SK-N-SH (cell line): ENCODE measurements at regions not wholly inside any gene's neighbourhood (a gene's known extent, or its start where the extent isn't known, plus 50 kb on each side); places are given as distances from the start of the nearest gene placed in this dataset.
"Not testable (repeated sequence)": the region's sequence is repeated elsewhere in the genome, so short reads cannot be mapped to it uniquely, and the experiment has no call there.

Experiments used
- CTCF ChIA-PET: fragments of 300-600, 350-600 bp; formaldehyde crosslinking; extraction: SDS; loops from one replicate; lab custom pipeline; 2021; lab: Yijun Ruan, JAX
- POLR2A ChIA-PET: fragments of 350-600 bp; sonication (Branson Sonifier 250); formaldehyde crosslinking; extraction: SDS; loops from one replicate; lab custom pipeline; 2020; ENCODE audit warnings: antibody characterized with exemption, inconsistent platforms; lab: Yijun Ruan, JAX
- DNase-seq: peaks from one replicate; pipeline ENCODE4 v3.0.0; 2012
- H2AFZ ChIP-seq: fragments of 200-600 bp; sonication (generic); 2 replicates; pipeline ENCODE4 v1.8.1; 2016; ENCODE audit warnings: antibody characterized with exemption, mild to moderate bottlenecking, low read depth
- H3F3A ChIP-seq: fragments of 200-600 bp; sonication (generic); replicated peaks from 2 replicates; pipeline ENCODE3; 2016; ENCODE audit warnings: antibody characterized with exemption, mild to moderate bottlenecking; ENCODE audit not compliant: insufficient read depth
- H3K27ac ChIP-seq, 2 experiments: fragments of 200-500 bp in 1 of 2; fragments of 200-600 bp in 1 of 2; sonication (Bioruptor generic) in 1 of 2; sonication (generic), shearing (Covaris generic) in 1 of 2; 2 replicates each; pipeline versions ENCODE4 v1.5.1 to v1.6.1; 2014 to 2016; ENCODE audit warnings: low read depth in 2 of 2, inconsistent platforms in 1 of 2, low read length in 1 of 2, mild to moderate bottlenecking in 1 of 2, mixed read lengths in 1 of 2
- H3K27me3 ChIP-seq: fragments of 200-600 bp; sonication (generic), shearing (Covaris generic); 2 replicates; pipeline ENCODE4 v1.6.1; 2016; ENCODE audit warnings: mixed run types; ENCODE audit not compliant: insufficient read depth
- H3K36me3 ChIP-seq, 2 experiments: fragments of 200-500 bp in 1 of 2; fragments of 200-600 bp in 1 of 2; sonication (Bioruptor generic) in 1 of 2; sonication (generic) in 1 of 2; replicated peaks in 1 of 2; 2 replicates each; pipeline versions ENCODE3 to v1.5.1; 2014 to 2016; ENCODE audit warnings: low read length in 1 of 2, mild to moderate bottlenecking in 1 of 2; ENCODE audit not compliant: insufficient read depth in 2 of 2, control insufficient read depth in 1 of 2
- H3K4me1 ChIP-seq, 2 experiments: fragments of 200-500 bp in 1 of 2; fragments of 200-600 bp in 1 of 2; sonication (Bioruptor generic) in 1 of 2; sonication (generic), shearing (Covaris generic) in 1 of 2; 2 replicates each; pipeline versions ENCODE4 v1.5.1 to v1.6.1; 2014 to 2016; ENCODE audit warnings: low read depth in 1 of 2, low read length in 1 of 2, mixed run types in 1 of 2; ENCODE audit not compliant: insufficient read depth in 2 of 2, control insufficient read depth in 1 of 2
- H3K4me2 ChIP-seq: fragments of 200-600 bp; sonication (generic), shearing (Covaris generic); 2 replicates; pipeline ENCODE4 v1.6.1; 2017; ENCODE audit warnings: mixed run types
- H3K4me3 ChIP-seq, 2 experiments: fragments of 200-500 bp in 1 of 2; fragments of 200-600 bp in 1 of 2; sonication (Bioruptor generic) in 1 of 2; sonication (generic), shearing (Covaris generic) in 1 of 2; 2 replicates each; pipeline versions ENCODE4 v1.5.1 to v1.8.1; 2014 to 2016; ENCODE audit warnings: low read depth in 2 of 2, inconsistent platforms in 1 of 2, low read length in 1 of 2, mild to moderate bottlenecking in 1 of 2, mixed read lengths in 1 of 2, moderate library complexity in 1 of 2
- H3K79me2 ChIP-seq: fragments of 200-600 bp; sonication (generic); 2 replicates; pipeline ENCODE4 v1.8.1; 2017; ENCODE audit warnings: mild to moderate bottlenecking; ENCODE audit not compliant: insufficient read depth
- H3K9ac ChIP-seq: fragments of 200-600 bp; sonication (generic); 2 replicates; pipeline ENCODE4 v1.6.1; 2017; ENCODE audit warnings: mixed run types
- H3K9me2 ChIP-seq: fragments of 200-600 bp; sonication (generic); 2 replicates; pipeline ENCODE4 v1.6.1; 2017; ENCODE audit warnings: mixed run types
- H3K9me3 ChIP-seq: fragments of 200-600 bp; sonication (generic); 2 replicates; pipeline ENCODE4 v1.6.1; 2017; ENCODE audit warnings: mixed run types, mild to moderate bottlenecking, moderate library complexity
- H4K20me1 ChIP-seq: fragments of 200-600 bp; sonication (generic); 2 replicates; pipeline ENCODE4 v1.6.1; 2017; ENCODE audit warnings: mild to moderate bottlenecking, mixed run types; ENCODE audit not compliant: insufficient read depth
- CHD2 ChIP-seq: fragments of 150-350 bp; IDR thresholded peaks from 2 replicates; pipeline ENCODE4 v1.6.1; 2018; ENCODE audit warnings: low read length; ENCODE audit not compliant: partially characterized antibody
- EP300 ChIP-seq, 2 experiments: IDR thresholded peaks; 2 replicates each; pipeline versions ENCODE4 v1.4.0 to v1.6.1; 2012; ENCODE audit warnings: borderline replicate concordance in 1 of 2, low read depth in 1 of 2, low read length in 1 of 2
- FOXJ3 ChIP-seq: sonication (generic); formaldehyde crosslinking; IDR thresholded peaks from 2 replicates; pipeline ENCODE4 v1.5.1; 2020; ENCODE audit warnings: mild to moderate bottlenecking, missing genetic modification reagents
- MAX ChIP-seq: IDR thresholded peaks from 2 replicates; pipeline ENCODE4 v1.4.0; 2012; ENCODE audit warnings: low read depth
- MXI1 ChIP-seq: IDR thresholded peaks from 2 replicates; pipeline ENCODE4 v1.6.1; 2012; ENCODE audit warnings: mild to moderate bottlenecking, low read depth, low read length, improper control_type of control experiment
- PBX3 ChIP-seq: IDR thresholded peaks from 2 replicates; pipeline ENCODE4; 2012
- RCOR1 ChIP-seq: fragments of 150-350 bp; IDR thresholded peaks from 2 replicates; pipeline ENCODE4 v1.6.1; 2017; ENCODE audit warnings: antibody characterized with exemption, low read length
- REST ChIP-seq: IDR thresholded peaks from 2 replicates; pipeline ENCODE4 v1.6.1; 2012; ENCODE audit warnings: mild to moderate bottlenecking, low read depth, low read length, moderate library complexity
- TEAD4 ChIP-seq: IDR thresholded peaks from 2 replicates; pipeline ENCODE4 v1.4.0; 2012; ENCODE audit warnings: mild to moderate bottlenecking, borderline replicate concordance; ENCODE audit not compliant: insufficient read depth
- WGBS: methylation state at CpG from one replicate; pipeline ENCODE4 v1.1.6; 2017; ENCODE audit warnings: low lambda C conversion rate; 5-methylcytosine and 5-hydroxymethylcytosine counted together

GRCh38 chr7:25050223-25050622, 70.2 kb upstream of the OSBPL3 start:
- ChIA-PET POLR2A (no interaction called here), CTCF (interaction anchor here (0.8 to 1.9 kb wide), 2 partner anchors 15 to 238 kb away, joined by 3 to 6 read pairs; no protein-coding TSS in a partner anchor)
- Histone ChIP-seq H3K36me3 (no peaks in the 10 kb centered on the region), H4K20me1 (no peaks in the 10 kb centered on the region), H3K4me1 (no peaks in the 10 kb centered on the region), H3K4me3 (no peak overlapping the region), H3K27me3 (no peaks in the 10 kb centered on the region), H3K79me2 (no peaks in the 10 kb centered on the region), H3K9me3 (no peaks in the 10 kb centered on the region), H3K9ac (no peak overlapping the region), H3K4me2 (no peak overlapping the region), H3K27ac (no peak overlapping the region), H3F3A (no peaks in the 10 kb centered on the region), H3K9me2 (no peaks in the 10 kb centered on the region), H2AFZ (no peak overlapping the region)
- WGBS, result 95% methylated on average over 5 of the region's 5 CpGs
- no peak for TF ChIP-seq TEAD4
- TF ChIP-seq CHD2, result no peak
- DNase-seq, result no peak

GRCh38 chr7:25048444-25048834, 68.5 kb upstream of the OSBPL3 start:
- H3K9me2 ChIP-seq, result no peaks in the 10 kb centered on the region
- WGBS, result 79% methylated on average over 1 of the region's 1 CpG
- no peaks in the 10 kb centered on the region for H3F3A ChIP-seq
- no peaks in the 10 kb centered on the region for H3K9me3 ChIP-seq
- no peaks in the 10 kb centered on the region for H3K36me3 ChIP-seq
- no peaks in the 10 kb centered on the region for H3K27me3 ChIP-seq
- no peaks in the 10 kb centered on the region for H3K4me1 ChIP-seq
- POLR2A ChIA-PET, result no interaction called here
- H4K20me1 ChIP-seq, result no peaks in the 10 kb centered on the region
- no peak overlapping the region for H3K4me3 ChIP-seq
- H3K27ac ChIP-seq, result no peak overlapping the region
- CTCF ChIA-PET, result interaction anchor here (0.9 to 2.0 kb wide), 3 partner anchors 22 to 236 kb away, joined by 3 to 6 read pairs (median 4); no protein-coding TSS in a partner anchor
- no peak overlapping the region for H2AFZ ChIP-seq
- TF ChIP-seq MAX (no peak), RCOR1 (no peak), PBX3 (no peak), MXI1 (no peak), EP300 (IDR thresholded peaks at IDR 0.05; ENCODE audit: borderline replicate concordance in 1 of 2, low read depth in 1 of 2, low read length in 1 of 2) (no peak), REST (no peak), FOXJ3 (CRISPR knock-in tag) (no peak)
- H3K79me2 ChIP-seq, result no peaks in the 10 kb centered on the region
- H3K9ac ChIP-seq, result no peak overlapping the region
- no peak overlapping the region for H3K4me2 ChIP-seq
- no peak for DNase-seq

GRCh38 chr7:25047571-25048443, 67.8 kb upstream of the OSBPL3 start:
- not testable (repeated sequence) for DNase-seq
- WGBS, result 77% methylated on average over 10 of the region's 27 CpGs
- CTCF ChIA-PET, result interaction anchor here (0.9 to 2.0 kb wide), 3 partner anchors 22 to 236 kb away, joined by 3 to 6 read pairs (median 4); no protein-coding TSS in a partner anchor

More at GRCh38 chr7:25047571-25048443, 67.8 kb upstream of the OSBPL3 start:
- H3F3A ChIP-seq, H3K4me2 ChIP-seq, H3K9ac ChIP-seq, H3K9me2 ChIP-seq, H3K79me2 ChIP-seq, H3K4me3 ChIP-seq, H3K4me1 ChIP-seq, H3K27me3 ChIP-seq, H3K36me3 ChIP-seq, H2AFZ ChIP-seq, H3K27ac ChIP-seq, H3K9me3 ChIP-seq, POLR2A ChIA-PET, H4K20me1 ChIP-seq: not testable (repeated sequence)
